B cell (primary cell): ENCODE measurements at regions not wholly inside any gene's neighbourhood (a gene's known extent, or its start where the extent isn't known, plus 50 kb on each side); places are given as distances from the start of the nearest gene placed in this dataset.

Experiments used
- ATAC-seq: fragments of 200-7000 bp; cut with Tn5 transposase; one replicate; pipeline ENCODE4 v1.10.0; 2021; ENCODE audit warnings: low read depth, mild to moderate bottlenecking, moderate number of reproducible peaks, moderate library complexity
- CTCF ChIA-PET: fragments of 350-600 bp; sonication (Branson Sonifier 250); formaldehyde crosslinking; loops from one replicate; lab custom pipeline; 2021; ENCODE audit warnings: antibody characterized with exemption, inconsistent platforms; lab: Charles Lee
- POLR2A ChIA-PET: fragments of 350-600 bp; sonication (Branson Sonifier 250); formaldehyde crosslinking; loops from one replicate; lab custom pipeline; 2021; ENCODE audit warnings: antibody characterized with exemption; lab: Charles Lee
- DNase-seq: peaks from one replicate; pipeline ENCODE4 v3.0.0; 2013
- H2AFZ ChIP-seq: 2 replicates; pipeline ENCODE4 v1.6.1; 2012; ENCODE audit warnings: mild to moderate bottlenecking, low read depth, low read length; ENCODE audit not compliant: insufficient read depth, poor library complexity, severe bottlenecking
- H3K27ac ChIP-seq, 2 donors: 1 replicate in 1 of 2; 2 replicates in 1 of 2; pipeline ENCODE4 v1.5.1; 2012 to 2013; ENCODE audit warnings: low read length in 2 of 2, mild to moderate bottlenecking in 2 of 2, moderate library complexity in 1 of 2
- H3K27me3 ChIP-seq, 4 experiments: fragments of 200-600 bp in 1 of 4; sonication (generic) in 1 of 4; replicated peaks in 1 of 4; 1 replicate in 2 of 4; 2 replicates in 2 of 4; pipeline versions ENCODE4 v1.6.1 to v1.7.0; 2013 to 2016; ENCODE audit warnings: low read length in 3 of 4, mild to moderate bottlenecking in 2 of 4, mixed read lengths in 1 of 4, moderate library complexity in 1 of 4; ENCODE audit not compliant: insufficient read depth in 4 of 4, control insufficient read depth in 3 of 4; ENCODE audit errors: control extremely low read depth in 1 of 4
- H3K36me3 ChIP-seq, 2 experiments: replicated peaks in 1 of 2; 1 replicate in 1 of 2; 2 replicates in 1 of 2; pipeline versions ENCODE4 v1.6.1 to v1.7.1; 2013; ENCODE audit warnings: low read length in 1 of 2; ENCODE audit not compliant: insufficient read depth in 2 of 2, control insufficient read depth in 1 of 2; ENCODE audit errors: control extremely low read depth in 1 of 2, extremely low read depth in 1 of 2
- H3K4me1 ChIP-seq, 2 donors: fragments of 200-600 bp in 1 of 2; sonication (generic) in 1 of 2; 1 replicate in 1 of 2; 2 replicates in 1 of 2; pipeline versions ENCODE4 v1.5.1 to v1.6.1; 2013 to 2017; ENCODE audit warnings: low read length in 2 of 2; ENCODE audit not compliant: control insufficient read depth in 2 of 2, insufficient read depth in 2 of 2
- H3K4me2 ChIP-seq: replicated peaks from 2 replicates; pipeline ENCODE3; 2012; ENCODE audit warnings: mild to moderate bottlenecking, low read depth, low read length; ENCODE audit not compliant: poor library complexity, severe bottlenecking
- H3K4me3 ChIP-seq, 5 experiments: fragments of 200-600 bp in 1 of 5; sonication (generic) in 1 of 5; 1 replicate in 3 of 5; 2 replicates in 2 of 5; pipeline versions ENCODE4 v1.5.1 to v1.7.0; 2011 to 2016; ENCODE audit warnings: low read length in 4 of 5, mild to moderate bottlenecking in 4 of 5, low read depth in 2 of 5, control low read depth in 1 of 5, moderate library complexity in 1 of 5; ENCODE audit not compliant: insufficient read depth in 1 of 5; ENCODE audit errors: control extremely low read depth in 1 of 5, extremely low read depth in 1 of 5
- H3K79me2 ChIP-seq: fragments of 200-600 bp; sonication (generic); one replicate; pipeline ENCODE4 v1.6.0; 2016; ENCODE audit warnings: low read length; ENCODE audit not compliant: control insufficient read depth, insufficient read depth
- H3K9ac ChIP-seq: fragments of 200-600 bp; sonication (generic); 2 replicates; pipeline ENCODE4 v1.6.1; 2017; ENCODE audit warnings: mild to moderate bottlenecking, low read length, moderate library complexity
- H3K9me3 ChIP-seq, 3 donors: one replicate each; pipeline versions ENCODE4 v1.6.1 to v1.7.1; 2013; ENCODE audit warnings: low read length in 2 of 3; ENCODE audit not compliant: control insufficient read depth in 2 of 3, insufficient read depth in 1 of 3; ENCODE audit errors: control extremely low read depth in 1 of 3
- H4K20me1 ChIP-seq: 2 replicates; pipeline ENCODE4 v1.6.0; 2012; ENCODE audit warnings: mild to moderate bottlenecking, low read length; ENCODE audit not compliant: insufficient read depth, control insufficient read depth, poor library complexity, severe bottlenecking
- H3K27ac Mint-ChIP-seq: one replicate; pipeline ENCODE4 v1.8.0; 2021; ENCODE audit warnings: mixed read lengths
- H3K27me3 Mint-ChIP-seq: one replicate; pipeline ENCODE4 v1.8.0; 2021; ENCODE audit warnings: mixed read lengths
- H3K4me1 Mint-ChIP-seq: one replicate; pipeline ENCODE4 v1.8.0; 2021; ENCODE audit warnings: mixed read lengths
- H3K4me3 Mint-ChIP-seq: one replicate; pipeline ENCODE4 v1.8.0; 2021; ENCODE audit warnings: mixed read lengths
- H3K9me3 Mint-ChIP-seq: one replicate; pipeline ENCODE4 v1.8.0; 2022; ENCODE audit warnings: mixed read lengths; ENCODE audit not compliant: insufficient read depth
- CTCF ChIP-seq: fragments of 200-600 bp; IDR thresholded peaks from one replicate; pipeline ENCODE4 v1.8.0; 2022; ENCODE audit warnings: antibody characterized with exemption, mild to moderate bottlenecking
- EZH2 ChIP-seq: IDR thresholded peaks from 2 replicates; pipeline ENCODE4 v1.6.1; 2012; ENCODE audit warnings: borderline replicate concordance, low read depth, mild to moderate bottlenecking, moderate library complexity, low read length; ENCODE audit not compliant: insufficient read depth, poor library complexity, severe bottlenecking
- WGBS: methylation state at CpG from one replicate; pipeline ENCODE4 v1.1.5; 2013; ENCODE audit warnings: missing lambda C conversion rate; ENCODE audit not compliant: insufficient coverage; 5-methylcytosine and 5-hydroxymethylcytosine counted together
- intact Hi-C: fragments of 100-400 bp; cut with micrococcal nuclease; formaldehyde crosslinking; loops from one replicate; pipeline ENCODE4 v1.10.0; 2022

- Histone ChIP-seq H3K4me2 (peak overlapping the region; percentile 63), H3K79me2 (no peaks in the 10 kb centered on the region), H3K9ac (peak overlapping the region; percentile 19), H4K20me1 (no peaks in the 10 kb centered on the region), H3K36me3 (no peaks in the 10 kb centered on the region), H3K4me1 (peaks cover 34 to 41% of the 10 kb centered on the region in 2 donors), H3K9me3 (no peaks in the 10 kb centered on the region), H3K27ac (peak overlapping the region; percentile 31 to 44), H3K27me3 (no peaks in the 10 kb centered on the region), H3K4me3 (peak overlapping the region in 1 of 5 experiments; percentile 29), H2AFZ (no peak overlapping the region)
- 47% methylated on average over 1 of the region's 3 CpGs for WGBS
- Mint-ChIP-seq H3K27me3 (no peaks in the 10 kb centered on the region), H3K4me3 (no peak overlapping the region), H3K27ac (no peak overlapping the region), H3K4me1 (peaks cover 15% of the 10 kb centered on the region), H3K9me3 (no peaks in the 10 kb centered on the region)
- ChIA-PET CTCF (interaction anchor here (0.9 kb wide), 1 partner anchor 11 kb away, joined by 3 read pairs; no protein-coding TSS in a partner anchor), POLR2A (no interaction called here)
- DNase-seq: peak; percentile 75
- TF ChIP-seq CTCF (no peak), EZH2 (no peak)
- peak; percentile 84 for ATAC-seq
- intact Hi-C loops: loop anchor here (10.0 kb wide), 1 partner anchor 681 kb away; the partner anchor contains the start of gene HS3ST1
Measured at GRCh38 chr4:10743357-10743756, 58.8 kb upstream of the CLNK start.

GRCh38 chr4:10741961-10742699, 57.6 kb upstream of the CLNK start:
- Histone ChIP-seq H3K4me1 (peaks cover 31 to 40% of the 10 kb centered on the region in 2 donors), H3K9me3 (no peaks in the 10 kb centered on the region), H2AFZ (no peak overlapping the region), H3K27ac (peak overlapping the region; percentile 25 to 30), H3K79me2 (no peaks in the 10 kb centered on the region), H3K4me2 (peak overlapping the region; percentile 63), H3K4me3 (no peak overlapping the region), H3K27me3 (no peaks in the 10 kb centered on the region), H3K36me3 (no peaks in the 10 kb centered on the region), H4K20me1 (no peaks in the 10 kb centered on the region), H3K9ac (no peak overlapping the region)
- TF ChIP-seq EZH2: no peak
- no peak for TF ChIP-seq CTCF
- Mint-ChIP-seq H3K4me1 (peaks cover 13% of the 10 kb centered on the region), H3K27me3 (no peaks in the 10 kb centered on the region), H3K9me3 (no peaks in the 10 kb centered on the region), H3K27ac (no peak overlapping the region), H3K4me3 (no peak overlapping the region)
- WGBS: 75% methylated on average over 1 of the region's 1 CpG
- DNase-seq (no peak), ATAC-seq (peak; percentile 28)
- ChIA-PET POLR2A (interaction anchor here (0.5 kb wide), 1 partner anchor 653 kb away, joined by 3 read pairs; no protein-coding TSS in a partner anchor), CTCF (interaction anchor here (1.4 kb wide), 1 partner anchor 682 kb away, joined by 4 read pairs; no protein-coding TSS in a partner anchor)
- intact Hi-C loops: loop anchor here (10.0 kb wide), 1 partner anchor 683 kb away; the partner anchor contains the start of gene HS3ST1
